HG03025 (cell line): ENCODE measurements at regions not wholly inside any gene's neighbourhood (a gene's known extent, or its start where the extent isn't known, plus 50 kb on each side); places are given as distances from the start of the nearest gene placed in this dataset.
"Not testable (repeated sequence)": the region's sequence is repeated elsewhere in the genome, so short reads cannot be mapped to it uniquely, and the experiment has no call there.

Experiments used
- ATAC-seq: cut with Tn5 transposase; IDR thresholded peaks from one replicate; pipeline ENCODE4 v1.9.1; 2021; ENCODE audit warnings: mild to moderate bottlenecking, moderate library complexity; ENCODE audit not compliant: unreplicated experiment, low FRiP score

GRCh38 chr12:128033473-128033872, 233.5 kb upstream of the TMEM132C start:
- no peak for ATAC-seq

- ATAC-seq = no peak
Observed at GRCh38 chr12:128040971-128041370, 226.0 kb upstream of the TMEM132C start.

- ATAC-seq = not testable (repeated sequence)
Observed at GRCh38 chr12:128042283-128042682, 224.7 kb upstream of the TMEM132C start.

- ATAC-seq = no peak
Observed at GRCh38 chr12:128042825-128043224, 224.1 kb upstream of the TMEM132C start.

- ATAC-seq = no peak
Observed at GRCh38 chr12:128043317-128043716, 223.7 kb upstream of the TMEM132C start.

GRCh38 chr12:128047266-128048060, 219.5 kb upstream of the TMEM132C start:
- ATAC-seq = no peak

- ATAC-seq = no peak
Observed at GRCh38 chr12:128052331-128052730, 214.6 kb upstream of the TMEM132C start.

- no peak for ATAC-seq
Observed at GRCh38 chr12:128052777-128053176, 214.2 kb upstream of the TMEM132C start.

GRCh38 chr12:128055567-128055966, 211.4 kb upstream of the TMEM132C start:
- ATAC-seq = no peak

GRCh38 chr12:128056136-128056801, 210.7 kb upstream of the TMEM132C start:
- ATAC-seq = no peak

GRCh38 chr12:128057586-128057985, 209.4 kb upstream of the TMEM132C start:
- ATAC-seq = no peak

GRCh38 chr12:128059621-128060370, 207.2 kb upstream of the TMEM132C start:
- no peak for ATAC-seq

GRCh38 chr12:128068211-128068610, 198.8 kb upstream of the TMEM132C start:
- no peak for ATAC-seq

- peak; percentile 71 for ATAC-seq
Observed at GRCh38 chr12:128069359-128069997, 197.5 kb upstream of the TMEM132C start.

GRCh38 chr12:128073937-128074336, 193.0 kb upstream of the TMEM132C start:
- ATAC-seq = no peak

GRCh38 chr12:128075332-128075731, 191.6 kb upstream of the TMEM132C start:
- no peak for ATAC-seq

GRCh38 chr12:128076188-128076587, 190.8 kb upstream of the TMEM132C start:
- no peak for ATAC-seq

- no peak for ATAC-seq
Observed at GRCh38 chr12:128077211-128077916, 189.6 kb upstream of the TMEM132C start.

GRCh38 chr12:128077917-128078298, 189.1 kb upstream of the TMEM132C start:
- no peak for ATAC-seq

- ATAC-seq = no peak
Observed at GRCh38 chr12:128078301-128078971, 188.5 kb upstream of the TMEM132C start.
